Glutamatergic neuron (in vitro differentiated cells): ENCODE measurements at regions not wholly inside any gene's neighbourhood (a gene's known extent, or its start where the extent isn't known, plus 50 kb on each side); places are given as distances from the start of the nearest gene placed in this dataset.

ENCODE experiments used
- DNase-seq: peaks from one replicate; pipeline ENCODE4 v3.0.0; 2022
- H3K27ac Mint-ChIP-seq: one replicate; pipeline ENCODE4 v1.8.0; 2020; ENCODE audit warnings: mild to moderate bottlenecking, mixed read lengths, inconsistent platforms; ENCODE audit not compliant: unreplicated experiment
- H3K27me3 Mint-ChIP-seq: one replicate; pipeline ENCODE4 v1.8.0; 2020; ENCODE audit warnings: mild to moderate bottlenecking, moderate library complexity, mixed read lengths, inconsistent platforms; ENCODE audit not compliant: unreplicated experiment
- H3K36me3 Mint-ChIP-seq: one replicate; pipeline ENCODE4 v1.8.0; 2020; ENCODE audit warnings: mild to moderate bottlenecking, mixed read lengths, inconsistent platforms; ENCODE audit not compliant: unreplicated experiment
- H3K4me1 Mint-ChIP-seq: one replicate; pipeline ENCODE4 v1.8.0; 2020; ENCODE audit warnings: mild to moderate bottlenecking, low read depth, mixed read lengths, inconsistent platforms; ENCODE audit not compliant: unreplicated experiment
- H3K4me3 Mint-ChIP-seq: one replicate; pipeline ENCODE4 v1.8.0; 2020; ENCODE audit warnings: mild to moderate bottlenecking, mixed read lengths, inconsistent platforms; ENCODE audit not compliant: unreplicated experiment
- H3K9me3 Mint-ChIP-seq: one replicate; pipeline ENCODE4 v1.8.0; 2020; ENCODE audit warnings: mild to moderate bottlenecking, moderate library complexity, mixed read lengths, inconsistent platforms; ENCODE audit not compliant: unreplicated experiment
- TF ChIP-seq, protein P1 (sequence below): fragments of 200-600 bp; sonication (generic); IDR thresholded peaks from one replicate; pipeline ENCODE4 v1.5.0; 2021; ENCODE audit not compliant: partially characterized antibody, unreplicated experiment

DNA sequence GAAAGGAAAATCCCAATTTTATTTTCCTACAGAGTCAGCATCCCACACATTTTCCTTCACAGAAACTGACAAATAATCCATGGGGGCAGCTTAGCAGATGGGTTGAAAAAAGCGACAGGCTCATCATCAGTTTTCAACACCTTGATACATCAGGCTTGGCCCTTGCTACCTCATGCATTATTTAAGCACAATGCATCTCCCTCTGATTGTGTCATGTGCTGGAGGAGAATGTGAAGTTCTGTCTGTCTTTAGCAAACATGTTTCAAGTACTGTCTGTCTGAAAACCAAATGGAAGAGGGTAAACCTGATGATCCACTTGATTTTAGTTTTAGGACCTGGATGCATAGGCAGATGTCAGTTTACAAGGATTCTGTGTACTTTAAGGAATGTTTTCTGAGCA lies 128.6 kb upstream of the ADAMTS9 start:
- no peaks in the 10 kb centered on the region for H3K36me3 Mint-ChIP-seq
- peaks cover 7% of the 10 kb centered on the region for H3K9me3 Mint-ChIP-seq
- no peak for DNase-seq
- peak overlapping the region; percentile 83 for H3K27ac Mint-ChIP-seq
- no peak overlapping the region for H3K4me3 Mint-ChIP-seq
- H3K4me1 Mint-ChIP-seq, result peaks cover 30% of the 10 kb centered on the region
- TF ChIP-seq, protein P1, sequence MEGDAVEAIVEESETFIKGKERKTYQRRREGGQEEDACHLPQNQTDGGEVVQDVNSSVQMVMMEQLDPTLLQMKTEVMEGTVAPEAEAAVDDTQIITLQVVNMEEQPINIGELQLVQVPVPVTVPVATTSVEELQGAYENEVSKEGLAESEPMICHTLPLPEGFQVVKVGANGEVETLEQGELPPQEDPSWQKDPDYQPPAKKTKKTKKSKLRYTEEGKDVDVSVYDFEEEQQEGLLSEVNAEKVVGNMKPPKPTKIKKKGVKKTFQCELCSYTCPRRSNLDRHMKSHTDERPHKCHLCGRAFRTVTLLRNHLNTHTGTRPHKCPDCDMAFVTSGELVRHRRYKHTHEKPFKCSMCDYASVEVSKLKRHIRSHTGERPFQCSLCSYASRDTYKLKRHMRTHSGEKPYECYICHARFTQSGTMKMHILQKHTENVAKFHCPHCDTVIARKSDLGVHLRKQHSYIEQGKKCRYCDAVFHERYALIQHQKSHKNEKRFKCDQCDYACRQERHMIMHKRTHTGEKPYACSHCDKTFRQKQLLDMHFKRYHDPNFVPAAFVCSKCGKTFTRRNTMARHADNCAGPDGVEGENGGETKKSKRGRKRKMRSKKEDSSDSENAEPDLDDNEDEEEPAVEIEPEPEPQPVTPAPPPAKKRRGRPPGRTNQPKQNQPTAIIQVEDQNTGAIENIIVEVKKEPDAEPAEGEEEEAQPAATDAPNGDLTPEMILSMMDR, result no peak
- peaks cover 2% of the 10 kb centered on the region for H3K27me3 Mint-ChIP-seq

GRCh38 chr3:64815789-64816188 lies 128.0 kb upstream of the ADAMTS9 start:
- DNase-seq, result peak; percentile 27
- TF ChIP-seq, protein P1, result no peak

GRCh38 chr3:64815195-64815631 lies 127.4 kb upstream of the ADAMTS9 start:
- no peak for DNase-seq
- Mint-ChIP-seq H3K4me1 (peaks cover 30% of the 10 kb centered on the region), H3K36me3 (no peaks in the 10 kb centered on the region), H3K27me3 (peaks cover 2% of the 10 kb centered on the region), H3K27ac (peak overlapping the region; percentile 54), H3K9me3 (peaks cover 7% of the 10 kb centered on the region), H3K4me3 (no peak overlapping the region)
- TF ChIP-seq, protein P1, result no peak

More at GRCh38 chr3:64815789-64816188, 128.0 kb upstream of the ADAMTS9 start:
- Mint-ChIP-seq H3K27me3 (peaks cover 2% of the 10 kb centered on the region), H3K36me3 (no peaks in the 10 kb centered on the region), H3K4me3 (peak overlapping the region; percentile 41), H3K4me1 (peaks cover 30% of the 10 kb centered on the region), H3K27ac (peak overlapping the region; percentile 83), H3K9me3 (peaks cover 7% of the 10 kb centered on the region)

DNA sequence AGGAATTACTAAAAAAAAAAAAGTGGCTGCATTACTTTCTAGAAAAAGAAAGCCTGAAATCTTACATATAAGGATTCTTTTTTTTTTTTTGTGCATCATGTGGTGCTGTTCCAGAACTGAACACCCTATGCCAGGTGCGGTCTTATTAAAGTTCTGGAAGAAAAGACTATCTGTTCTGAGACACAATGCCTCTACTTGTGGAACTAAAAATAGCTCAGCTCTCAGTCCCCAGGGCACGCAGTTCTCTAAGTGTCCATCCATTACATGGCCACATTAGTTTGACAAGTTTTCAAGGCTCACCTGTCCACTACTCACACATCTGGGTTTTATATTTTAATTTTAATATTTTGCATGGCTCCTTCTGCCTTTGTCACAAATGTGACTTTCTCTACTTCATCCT lies 126.6 kb upstream of the ADAMTS9 start:
- TF ChIP-seq, protein P1, result no peak
- Mint-ChIP-seq H3K27me3 (peaks cover 2% of the 10 kb centered on the region), H3K4me3 (no peak overlapping the region), H3K27ac (no peak overlapping the region), H3K36me3 (no peaks in the 10 kb centered on the region), H3K4me1 (peaks cover 30% of the 10 kb centered on the region), H3K9me3 (peaks cover 7% of the 10 kb centered on the region)
- no peak for DNase-seq

GRCh38 chr3:64813326-64813725 lies 125.5 kb upstream of the ADAMTS9 start:
- H3K36me3 Mint-ChIP-seq, result no peaks in the 10 kb centered on the region
- TF ChIP-seq, protein P1, result no peak
- DNase-seq, result no peak
- peaks cover 30% of the 10 kb centered on the region for H3K4me1 Mint-ChIP-seq
- peaks cover 7% of the 10 kb centered on the region for H3K9me3 Mint-ChIP-seq
- H3K27me3 Mint-ChIP-seq, result peaks cover 5% of the 10 kb centered on the region
- H3K27ac Mint-ChIP-seq, result no peak overlapping the region
- no peak overlapping the region for H3K4me3 Mint-ChIP-seq
